CD4-positive, CD25-positive, alpha-beta regulatory T cell (primary cell): ENCODE measurements at regions not wholly inside any gene's neighbourhood (a gene's known extent, or its start where the extent isn't known, plus 50 kb on each side); places are given as distances from the start of the nearest gene placed in this dataset.

Experiments used
- ATAC-seq, 2 donors: fragments of 150-1000 bp; cut with Tn5 transposase; one replicate each; pipeline ENCODE4 v1.10.0; 2021; ENCODE audit warnings: low read depth in 2 of 2, moderate number of reproducible peaks in 2 of 2, moderate library complexity in 1 of 2
- DNase-seq, 3 donors: peaks; one replicate each; pipeline versions ENCODE4 v3.0.0 to v3.0.0-alpha.2; 2012 to 2022; ENCODE audit warnings: mixed read lengths in 1 of 3
- H3K27ac ChIP-seq: one replicate; pipeline ENCODE4 v1.7.0; 2013; ENCODE audit warnings: mild to moderate bottlenecking, low read length; ENCODE audit not compliant: insufficient read depth, poor library complexity, severe bottlenecking
- H3K27me3 ChIP-seq: one replicate; pipeline ENCODE4 v1.7.0; 2013; ENCODE audit warnings: low read length; ENCODE audit not compliant: control insufficient read depth, insufficient read depth
- H3K36me3 ChIP-seq: one replicate; pipeline ENCODE4 v1.7.0; 2013; ENCODE audit warnings: mild to moderate bottlenecking, low read length, moderate library complexity; ENCODE audit not compliant: control insufficient read depth, insufficient read depth
- H3K4me1 ChIP-seq: 2 replicates; pipeline ENCODE4 v1.7.0; 2013; ENCODE audit warnings: mild to moderate bottlenecking, low read length; ENCODE audit not compliant: insufficient read depth, control insufficient read depth, poor library complexity, severe bottlenecking
- H3K4me3 ChIP-seq: one replicate; pipeline ENCODE4 v1.7.0; 2013; ENCODE audit warnings: low read depth, mild to moderate bottlenecking, low read length, moderate library complexity
- H3K9me3 ChIP-seq, 2 experiments: 1 replicate in 1 of 2; 2 replicates in 1 of 2; pipeline ENCODE4 v1.7.0; 2013; ENCODE audit warnings: low read length in 2 of 2, mild to moderate bottlenecking in 1 of 2, moderate library complexity in 1 of 2; ENCODE audit not compliant: control insufficient read depth in 2 of 2
- H3K27ac Mint-ChIP-seq, 3 donors: one replicate each; pipeline ENCODE4 v1.8.0; 2020 to 2022; ENCODE audit warnings: mild to moderate bottlenecking in 3 of 3, mixed read lengths in 3 of 3, moderate library complexity in 2 of 3
- H3K27me3 Mint-ChIP-seq: one replicate; pipeline ENCODE4 v1.8.0; 2022; ENCODE audit warnings: mild to moderate bottlenecking, mixed read lengths
- H3K36me3 Mint-ChIP-seq: one replicate; pipeline ENCODE4 v1.8.0; 2020; ENCODE audit warnings: mixed read lengths
- H3K4me1 Mint-ChIP-seq, 4 donors: one replicate each; pipeline ENCODE4 v1.8.0; 2020 to 2022; ENCODE audit warnings: mixed read lengths in 4 of 4, mild to moderate bottlenecking in 1 of 4
- H3K4me3 Mint-ChIP-seq, 4 donors: one replicate each; pipeline ENCODE4 v1.8.0; 2020 to 2022; ENCODE audit warnings: mild to moderate bottlenecking in 4 of 4, mixed read lengths in 4 of 4, moderate library complexity in 3 of 4
- H3K9me3 Mint-ChIP-seq, 7 donors: one replicate each; pipeline ENCODE4 v1.8.0; 2020 to 2022; ENCODE audit warnings: mixed read lengths in 7 of 7, mild to moderate bottlenecking in 3 of 7, moderate library complexity in 2 of 7

DNA sequence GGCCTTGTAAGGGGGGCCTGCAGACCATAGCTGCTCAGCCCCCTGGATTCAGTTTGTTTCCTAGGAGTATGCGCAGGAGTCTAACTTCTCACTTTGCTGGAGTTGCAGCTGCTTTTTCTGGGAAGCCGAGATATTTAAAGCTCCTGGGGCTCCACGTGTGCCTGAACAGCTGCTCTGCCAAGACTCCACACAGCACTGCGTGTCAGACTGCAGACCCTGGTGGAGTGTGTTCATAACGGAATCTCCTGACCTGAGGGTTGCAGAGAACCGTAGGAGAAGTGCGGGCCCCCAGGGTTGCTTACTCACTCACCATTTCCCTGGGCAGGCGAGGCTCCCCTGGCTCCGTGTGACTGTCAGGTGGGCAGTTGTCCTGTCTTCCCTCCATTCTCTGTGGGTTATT, 474.3 kb upstream of the TMPRSS15 start:
- DNase-seq (no peak), ATAC-seq (no peak)
- H3K4me1 Mint-ChIP-seq = no peaks in the 10 kb centered on the region
- Histone ChIP-seq H3K27ac (no peak overlapping the region), H3K36me3 (no peaks in the 10 kb centered on the region), H3K4me3 (no peak overlapping the region), H3K27me3 (no peaks in the 10 kb centered on the region), H3K9me3 (peaks cover 3 to 14% of the 10 kb centered on the region in 2 experiments), H3K4me1 (no peaks in the 10 kb centered on the region)
- H3K36me3 Mint-ChIP-seq = no peaks in the 10 kb centered on the region
- H3K27me3 Mint-ChIP-seq = no peaks in the 10 kb centered on the region
- peaks cover 0 to 13% (median 6%) of the 10 kb centered on the region in 7 donors for H3K9me3 Mint-ChIP-seq
- no peak overlapping the region for H3K27ac Mint-ChIP-seq
- no peak overlapping the region for H3K4me3 Mint-ChIP-seq

DNA sequence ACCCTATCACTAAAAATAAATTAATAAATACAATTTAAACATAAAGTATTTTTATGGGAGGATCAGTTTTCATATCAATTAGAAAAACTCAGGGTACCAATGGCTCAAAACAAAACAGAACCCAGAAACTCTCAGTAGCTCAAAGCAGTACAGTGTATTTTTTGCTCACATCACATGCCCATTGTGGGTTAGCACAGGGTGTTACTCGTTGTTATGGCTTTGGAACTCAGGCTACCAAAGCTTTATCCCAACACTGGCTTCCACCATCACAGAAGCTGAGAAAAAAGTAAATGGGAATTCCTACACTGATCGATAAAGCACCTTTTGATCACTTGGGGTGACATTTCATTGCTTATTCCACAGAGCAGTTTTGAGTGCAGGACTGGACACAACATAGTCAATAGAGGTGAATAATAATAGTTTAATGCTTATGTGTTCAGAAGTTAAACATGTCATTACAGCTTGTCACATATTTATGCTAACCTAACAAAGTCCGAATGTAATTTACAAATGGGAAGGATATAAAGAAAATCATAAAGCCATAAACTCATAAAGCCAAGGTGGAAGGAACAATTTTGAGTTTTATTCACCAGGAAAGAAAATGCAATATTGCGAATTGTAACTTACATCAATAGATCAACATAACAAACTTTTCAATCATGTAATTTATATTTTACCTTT, 484.5 kb upstream of the TMPRSS15 start:
- Mint-ChIP-seq H3K4me1 (peaks cover 0 to 4% (median 0%) of the 10 kb centered on the region in 4 donors), H3K27me3 (no peaks in the 10 kb centered on the region), H3K27ac (no peak overlapping the region), H3K9me3 (peaks cover 1 to 26% (median 10%) of the 10 kb centered on the region in 7 donors), H3K4me3 (no peak overlapping the region), H3K36me3 (no peaks in the 10 kb centered on the region)
- ATAC-seq (no peak), DNase-seq (no peak)
- Histone ChIP-seq H3K36me3 (no peaks in the 10 kb centered on the region), H3K27ac (no peak overlapping the region), H3K9me3 (peaks cover 0 to 3% of the 10 kb centered on the region in 2 experiments), H3K4me3 (no peak overlapping the region), H3K4me1 (no peaks in the 10 kb centered on the region), H3K27me3 (no peaks in the 10 kb centered on the region)

DNA sequence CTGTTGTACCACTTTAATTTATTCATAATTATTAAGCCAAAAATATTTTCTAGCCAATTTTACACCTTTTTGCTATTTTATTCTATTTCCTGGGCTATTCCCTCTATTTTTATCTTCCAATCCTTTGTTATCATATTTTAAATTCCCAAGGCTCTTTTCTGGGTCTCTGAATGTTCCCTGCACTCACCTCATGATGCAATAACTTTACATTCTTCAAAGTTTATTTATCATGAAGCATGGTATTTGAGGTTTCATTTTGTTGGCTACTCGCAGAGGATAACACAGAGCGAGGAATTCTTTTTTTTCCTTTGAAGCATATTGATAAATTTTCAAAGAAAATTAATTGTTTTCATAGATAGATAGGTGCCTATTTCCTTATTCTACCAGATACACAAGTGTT, 489.8 kb upstream of the TMPRSS15 start:
- Mint-ChIP-seq H3K9me3 (peaks cover 0 to 24% (median 12%) of the 10 kb centered on the region in 7 donors), H3K36me3 (no peaks in the 10 kb centered on the region), H3K27me3 (no peaks in the 10 kb centered on the region), H3K4me3 (no peak overlapping the region), H3K27ac (no peak overlapping the region), H3K4me1 (peaks cover 0 to 4% (median 0%) of the 10 kb centered on the region in 4 donors)
- Histone ChIP-seq H3K9me3 (peaks cover 0 to 6% of the 10 kb centered on the region in 2 experiments), H3K27ac (no peak overlapping the region), H3K36me3 (no peaks in the 10 kb centered on the region), H3K4me1 (no peaks in the 10 kb centered on the region), H3K27me3 (no peaks in the 10 kb centered on the region), H3K4me3 (no peak overlapping the region)
- ATAC-seq = no peak
- no peak for DNase-seq

DNA sequence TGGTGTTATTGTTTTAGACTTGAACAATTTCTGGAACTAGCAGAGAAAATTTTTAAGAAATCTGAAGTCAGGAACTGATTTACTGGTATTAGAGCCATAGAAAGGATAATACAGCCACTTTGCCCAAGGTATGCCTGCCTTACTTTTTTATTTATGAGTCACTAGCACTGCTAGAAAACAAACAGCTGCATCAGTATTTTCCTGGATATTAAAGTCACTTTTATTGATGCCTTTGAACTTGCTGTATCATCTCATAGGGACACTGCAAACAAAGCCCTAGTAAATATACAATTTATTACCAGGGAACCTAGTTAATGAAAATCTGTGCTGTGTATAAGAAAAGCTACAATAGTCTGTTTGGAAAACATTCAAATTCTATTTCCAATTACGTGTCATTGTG, 490.8 kb upstream of the TMPRSS15 start:
- no peak overlapping the region for H3K27ac ChIP-seq
- no peak for ATAC-seq
- H3K27me3 ChIP-seq = no peaks in the 10 kb centered on the region
- Mint-ChIP-seq H3K27me3 (no peaks in the 10 kb centered on the region), H3K36me3 (no peaks in the 10 kb centered on the region), H3K27ac (no peak overlapping the region), H3K4me1 (peaks cover 0 to 4% (median 0%) of the 10 kb centered on the region in 4 donors), H3K9me3 (peaks cover 0 to 26% (median 11%) of the 10 kb centered on the region in 7 donors), H3K4me3 (no peak overlapping the region)
- H3K4me1 ChIP-seq = no peaks in the 10 kb centered on the region
- DNase-seq = no peak
- H3K4me3 ChIP-seq = no peak overlapping the region
- H3K36me3 ChIP-seq = no peaks in the 10 kb centered on the region
- H3K9me3 ChIP-seq = peaks cover 0 to 6% of the 10 kb centered on the region in 2 experiments

- H3K27ac Mint-ChIP-seq = no peak overlapping the region
- H3K4me3 Mint-ChIP-seq = no peak overlapping the region
- no peaks in the 10 kb centered on the region for H3K27me3 Mint-ChIP-seq
- DNase-seq (no peak), ATAC-seq (no peak)
- Histone ChIP-seq H3K4me1 (no peaks in the 10 kb centered on the region), H3K36me3 (no peaks in the 10 kb centered on the region), H3K4me3 (no peak overlapping the region), H3K27ac (no peak overlapping the region), H3K9me3 (peaks cover 0 to 4% of the 10 kb centered on the region in 2 experiments), H3K27me3 (no peaks in the 10 kb centered on the region)
- no peaks in the 10 kb centered on the region for H3K4me1 Mint-ChIP-seq
- peaks cover 0 to 20% (median 7%) of the 10 kb centered on the region in 7 donors for H3K9me3 Mint-ChIP-seq
- H3K36me3 Mint-ChIP-seq = no peaks in the 10 kb centered on the region
Measured at GRCh38 chr21:18899261-18899660, 495.7 kb upstream of the TMPRSS15 start.

- ATAC-seq = no peak
- Mint-ChIP-seq H3K27ac (no peak overlapping the region), H3K4me3 (no peak overlapping the region), H3K9me3 (peaks cover 2 to 16% (median 6%) of the 10 kb centered on the region in 7 donors), H3K27me3 (no peaks in the 10 kb centered on the region), H3K36me3 (no peaks in the 10 kb centered on the region), H3K4me1 (peaks cover 0 to 3% (median 0%) of the 10 kb centered on the region in 4 donors)
- Histone ChIP-seq H3K4me1 (no peaks in the 10 kb centered on the region), H3K27me3 (no peaks in the 10 kb centered on the region), H3K36me3 (no peaks in the 10 kb centered on the region), H3K9me3 (peaks cover 0 to 7% of the 10 kb centered on the region in 2 experiments), H3K4me3 (no peak overlapping the region), H3K27ac (no peak overlapping the region)
- DNase-seq = no peak
Measured at GRCh38 chr21:18902660-18903059, 499.1 kb upstream of the TMPRSS15 start.

DNA sequence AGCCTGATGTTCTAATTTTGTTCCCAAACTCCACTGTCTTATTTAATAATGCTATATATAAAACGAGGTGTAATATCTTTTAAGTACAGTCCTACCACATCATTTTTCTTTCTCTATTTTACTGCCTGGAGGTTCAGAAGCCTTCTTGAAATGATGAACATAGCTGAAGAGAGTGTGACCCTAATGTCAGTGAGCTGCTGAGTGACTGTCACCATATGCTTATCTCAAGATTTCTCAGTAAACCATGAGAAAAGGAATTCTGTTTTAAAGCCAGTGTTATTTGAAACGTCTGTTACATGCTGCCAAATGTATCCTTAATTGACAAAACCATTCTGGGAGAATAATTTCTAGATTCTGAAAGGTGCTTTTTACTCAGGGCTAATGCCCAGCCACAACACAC, 503.5 kb upstream of the TMPRSS15 start:
- ATAC-seq = no peak
- Histone ChIP-seq H3K9me3 (peaks cover 0 to 12% of the 10 kb centered on the region in 2 experiments), H3K27ac (no peak overlapping the region), H3K4me3 (no peak overlapping the region), H3K4me1 (no peaks in the 10 kb centered on the region), H3K36me3 (no peaks in the 10 kb centered on the region), H3K27me3 (no peaks in the 10 kb centered on the region)
- Mint-ChIP-seq H3K27ac (no peak overlapping the region), H3K4me1 (peaks cover 0 to 3% (median 0%) of the 10 kb centered on the region in 4 donors), H3K9me3 (peaks cover 0 to 24% (median 6%) of the 10 kb centered on the region in 7 donors), H3K4me3 (no peak overlapping the region), H3K27me3 (no peaks in the 10 kb centered on the region), H3K36me3 (no peaks in the 10 kb centered on the region)
- DNase-seq = no peak

DNA sequence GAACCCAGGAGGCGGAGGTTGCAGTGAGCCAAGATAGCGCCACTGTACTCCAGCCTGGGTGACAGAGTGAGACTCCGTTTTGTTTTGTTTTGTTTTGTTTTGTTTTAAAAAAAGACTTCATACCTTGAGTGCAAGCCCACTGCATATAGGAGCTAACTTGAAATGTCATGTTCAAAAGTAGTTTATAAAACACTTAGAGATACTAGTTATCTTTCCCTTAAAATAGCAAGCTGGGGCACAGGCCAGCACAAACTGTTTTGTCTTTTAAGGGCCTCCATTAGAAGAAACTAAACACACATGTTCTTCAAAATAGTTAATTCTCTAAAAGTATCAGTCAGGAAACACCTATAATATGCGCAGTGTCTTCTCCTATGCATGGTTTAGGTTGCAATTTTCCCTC, 505.1 kb upstream of the TMPRSS15 start:
- H3K9me3 ChIP-seq = peaks cover 4 to 19% of the 10 kb centered on the region in 2 experiments
- Mint-ChIP-seq H3K4me3 (no peak overlapping the region), H3K27me3 (no peaks in the 10 kb centered on the region), H3K27ac (no peak overlapping the region), H3K4me1 (peaks cover 0 to 3% (median 0%) of the 10 kb centered on the region in 4 donors), H3K9me3 (peaks cover 0 to 31% (median 6%) of the 10 kb centered on the region in 7 donors), H3K36me3 (no peaks in the 10 kb centered on the region)
- ATAC-seq (no peak), DNase-seq (no peak)
- no peaks in the 10 kb centered on the region for H3K36me3 ChIP-seq
- H3K4me3 ChIP-seq = no peak overlapping the region
- H3K4me1 ChIP-seq = no peaks in the 10 kb centered on the region
- H3K27me3 ChIP-seq = no peaks in the 10 kb centered on the region
- H3K27ac ChIP-seq = no peak overlapping the region
